GM19372 (cell line): ENCODE measurements at regions not wholly inside any gene's neighbourhood (a gene's known extent, or its start where the extent isn't known, plus 50 kb on each side); places are given as distances from the start of the nearest gene placed in this dataset.
"Not testable (repeated sequence)": the region's sequence is repeated elsewhere in the genome, so short reads cannot be mapped to it uniquely, and the experiment has no call there.

Source experiments
- ATAC-seq: cut with Tn5 transposase; IDR thresholded peaks from one replicate; pipeline ENCODE4 v1.9.1; 2021; ENCODE audit warnings: mild to moderate bottlenecking, low read depth, moderate library complexity; ENCODE audit not compliant: unreplicated experiment

DNA sequence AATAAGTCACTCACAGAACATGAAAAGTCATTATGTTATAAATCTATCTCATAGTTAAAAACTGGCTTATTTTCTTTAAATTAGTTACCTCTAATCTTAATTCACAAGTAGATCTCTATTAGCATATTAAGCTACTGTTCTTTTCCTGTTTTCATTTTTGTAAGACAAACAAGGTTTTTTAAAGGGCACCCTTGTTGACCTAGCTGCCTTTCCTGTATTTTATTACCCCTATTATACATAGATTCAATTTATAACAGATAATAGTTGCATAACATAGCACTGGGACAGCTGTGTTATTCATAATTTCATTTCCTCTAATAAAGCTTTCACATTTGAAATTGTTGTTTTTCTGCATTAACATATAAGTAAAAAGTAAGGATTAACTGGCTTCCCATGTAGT, 1500.7 kb upstream of the FLRT2 start:
- no peak for ATAC-seq

DNA sequence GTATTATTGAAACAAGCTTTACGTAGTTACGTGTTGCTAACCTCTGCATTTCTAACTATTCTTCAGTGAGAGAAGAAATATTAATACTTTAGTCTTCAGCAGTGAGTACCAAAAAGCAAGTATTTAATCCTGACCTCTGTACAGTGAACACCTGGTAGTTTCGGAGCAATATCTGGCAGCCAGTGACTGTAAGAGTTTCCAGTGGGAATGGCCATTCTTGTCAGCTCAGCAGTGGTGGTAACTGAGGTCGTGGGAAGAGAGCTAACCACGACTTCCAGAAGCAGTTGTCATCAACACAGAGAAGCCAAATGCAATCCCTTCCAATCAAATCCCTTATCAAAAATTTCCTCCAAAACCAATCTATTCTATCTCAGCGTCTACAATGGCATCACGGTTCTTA, 1500.2 kb upstream of the FLRT2 start:
- ATAC-seq, result no peak

DNA sequence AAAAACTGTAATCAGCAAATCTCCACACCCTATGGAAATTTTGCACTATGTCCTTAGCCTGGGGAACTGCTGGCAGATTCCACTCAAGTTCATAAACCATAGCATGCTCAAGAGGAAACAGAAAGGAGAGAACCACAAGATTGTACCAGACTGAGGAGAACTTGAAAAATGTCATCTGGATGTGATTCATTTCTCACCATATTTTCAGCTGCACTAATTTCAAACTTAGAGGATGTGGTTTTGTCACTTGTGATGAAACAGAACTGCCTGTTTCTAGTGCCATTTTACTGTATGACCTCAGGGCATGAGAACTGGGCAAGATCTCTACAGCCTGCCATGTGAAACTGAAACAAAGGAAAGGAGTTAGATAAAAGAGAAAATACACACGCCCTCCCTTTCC, 1493.1 kb upstream of the FLRT2 start:
- ATAC-seq, result no peak

DNA sequence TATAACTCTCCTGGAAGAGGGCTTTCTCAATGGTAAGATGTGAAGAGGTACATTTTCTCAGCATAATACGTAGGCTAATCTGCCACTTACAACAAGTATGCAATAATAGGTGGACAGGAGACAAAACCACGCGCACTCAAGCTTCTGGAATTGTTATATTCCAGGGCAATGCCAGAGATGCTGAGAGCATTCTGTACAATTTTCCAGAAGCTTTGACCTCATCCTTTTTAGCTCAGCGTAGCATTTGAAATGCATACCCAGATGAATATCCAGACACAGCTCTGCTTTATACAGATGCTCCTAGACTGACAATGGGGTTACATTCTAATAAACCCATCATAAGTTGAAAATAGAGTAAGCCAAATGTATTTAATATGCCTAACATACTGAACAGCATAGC, 1492.4 kb upstream of the FLRT2 start:
- no peak for ATAC-seq

GRCh38 chr14:84040101-84040500, 1489.8 kb upstream of the FLRT2 start:
- no peak for ATAC-seq

DNA sequence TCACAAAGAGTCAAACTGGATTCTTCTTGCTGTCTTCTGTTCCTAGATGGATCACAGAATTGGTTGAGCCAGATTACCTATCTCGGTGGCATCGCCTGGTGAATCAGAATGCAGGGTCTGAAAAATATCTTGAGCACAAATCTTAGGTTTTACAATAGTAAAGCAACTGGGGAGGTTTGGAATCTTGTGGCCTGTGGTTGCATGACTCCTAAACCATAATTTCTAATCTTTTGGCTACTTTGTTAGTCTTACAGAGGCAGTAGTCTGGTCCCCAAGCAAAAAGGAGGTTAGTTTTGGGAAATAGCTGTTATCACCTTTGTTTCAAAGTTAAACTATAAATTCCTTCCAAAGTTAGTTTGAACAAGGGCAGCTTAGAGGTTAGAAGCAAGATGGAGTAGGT, 1488.5 kb upstream of the FLRT2 start:
- no peak for ATAC-seq

- no peak for ATAC-seq
Measured at GRCh38 chr14:84042992-84043391, 1487.0 kb upstream of the FLRT2 start.

DNA sequence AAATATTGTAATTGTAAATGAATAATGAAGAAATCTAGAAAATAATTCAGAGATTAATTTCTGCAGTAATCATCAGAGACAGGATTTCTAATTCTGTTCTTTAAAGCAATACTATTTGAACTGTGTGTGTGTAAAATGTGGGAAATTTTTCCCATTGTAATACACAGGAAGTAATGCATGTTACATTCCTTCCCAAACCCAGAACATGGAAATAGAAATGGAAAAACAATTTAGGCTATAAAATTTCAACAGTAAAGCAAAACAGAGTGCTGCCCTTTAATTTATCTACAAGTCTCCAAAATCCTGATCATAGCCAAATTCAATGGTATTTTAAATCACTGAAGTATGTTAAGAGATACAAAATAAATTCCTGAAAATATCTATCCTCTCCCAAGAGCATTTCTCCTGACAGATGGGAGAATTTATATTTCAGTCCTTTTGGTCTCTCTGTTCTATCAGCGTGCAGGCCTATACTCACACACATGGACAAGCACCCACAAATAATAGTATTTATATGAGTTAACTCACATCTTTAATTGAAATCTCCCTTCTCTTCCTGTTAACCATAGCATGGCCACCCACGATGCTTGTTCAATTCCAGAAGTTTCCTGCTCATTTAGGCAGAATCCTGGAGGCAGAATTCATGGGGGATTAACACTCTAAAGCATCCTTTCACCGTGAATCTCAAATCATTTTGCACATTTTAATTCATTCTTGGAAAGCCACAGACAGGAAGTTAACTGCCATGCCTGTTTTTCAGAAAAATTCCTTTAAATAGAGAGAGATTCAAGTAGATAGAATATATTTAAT, 1465.4 kb upstream of the FLRT2 start:
- ATAC-seq, result no peak

DNA sequence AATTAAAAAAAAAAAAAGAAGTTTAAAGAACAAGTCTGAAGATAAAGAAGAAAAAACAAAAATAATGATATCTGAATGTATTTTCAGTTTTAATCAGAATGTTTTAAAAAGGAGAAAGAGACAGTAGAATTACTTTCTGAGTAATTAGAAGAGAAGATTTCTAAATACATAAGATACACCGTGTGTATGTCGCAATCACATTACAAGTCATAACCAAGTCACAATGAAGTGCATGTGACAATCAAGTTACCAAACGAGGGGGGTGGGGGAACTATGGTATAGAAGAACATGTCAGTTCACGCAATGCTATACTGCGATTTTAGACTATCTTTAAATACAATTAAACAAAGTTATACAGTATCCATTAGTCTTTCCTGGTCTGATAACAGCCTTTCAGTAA, 1464.1 kb upstream of the FLRT2 start:
- ATAC-seq, result no peak

DNA sequence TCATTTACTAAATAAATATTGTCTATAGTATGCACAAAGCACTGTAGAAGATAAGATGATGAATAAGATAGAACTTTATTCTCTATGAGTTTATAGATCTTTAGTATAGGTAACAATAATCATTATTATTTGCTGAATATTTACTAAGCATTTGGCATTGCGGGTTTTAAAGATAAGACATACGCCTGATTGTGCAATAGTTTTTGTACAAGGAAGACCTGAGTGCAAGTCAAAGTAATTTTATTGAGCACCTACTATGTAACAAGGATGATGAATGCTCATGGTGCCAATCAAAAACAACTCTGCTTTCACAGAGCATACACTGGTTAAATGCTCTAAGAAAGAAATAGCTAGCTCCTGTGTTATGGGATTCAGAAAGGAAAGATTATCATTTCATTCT, 1461.7 kb upstream of the FLRT2 start:
- ATAC-seq, result no peak

- no peak for ATAC-seq
Measured at GRCh38 chr14:84071061-84071460, 1458.9 kb upstream of the FLRT2 start.

DNA sequence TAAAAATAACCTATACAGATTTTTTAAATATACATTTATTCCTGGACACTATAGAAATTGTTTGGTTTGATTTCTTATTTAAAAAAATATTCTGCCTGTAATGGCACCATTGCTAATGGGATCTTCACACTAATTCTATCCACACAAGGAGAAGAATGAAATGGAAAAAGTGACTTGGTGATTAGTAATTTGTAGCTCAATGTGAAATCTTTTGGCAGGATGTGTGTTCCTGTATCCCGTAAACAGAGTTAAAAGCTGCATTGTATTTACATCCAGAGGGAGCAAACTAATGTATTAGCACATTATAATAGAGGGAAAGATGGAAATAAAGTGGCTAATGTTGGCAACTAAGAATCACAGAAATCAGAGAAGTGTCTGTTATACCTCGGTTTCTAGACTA, 1455.3 kb upstream of the FLRT2 start:
- no peak for ATAC-seq

- ATAC-seq, result no peak
Measured at GRCh38 chr14:84080944-84081343, 1449.0 kb upstream of the FLRT2 start.

DNA sequence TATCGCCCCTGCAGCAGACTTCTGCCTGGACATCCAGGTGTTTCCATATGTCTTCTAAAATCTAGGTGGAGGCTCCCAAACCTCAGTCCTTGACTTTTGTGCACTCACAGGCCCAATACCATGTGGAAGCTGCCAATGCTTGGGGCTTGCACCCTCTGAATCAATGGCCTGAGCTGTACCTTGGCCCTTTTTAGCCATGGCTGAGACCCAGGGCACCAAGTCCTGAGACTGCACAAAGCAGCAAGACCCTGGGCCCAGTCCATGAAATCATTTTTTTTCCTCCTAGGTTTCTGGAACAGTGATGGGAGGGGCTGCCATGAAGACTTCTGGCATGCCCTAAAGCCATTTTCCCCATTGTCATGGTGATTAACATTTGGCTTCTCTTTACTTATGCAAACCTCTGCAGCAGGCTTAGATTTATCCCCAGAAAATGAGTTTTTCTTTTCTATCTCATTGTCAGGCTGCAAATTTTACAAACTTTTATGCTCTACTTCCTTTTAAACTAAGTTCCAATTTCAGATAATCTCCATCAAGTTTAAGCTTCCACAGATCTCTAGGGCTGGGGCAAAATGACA, 1445.8 kb upstream of the FLRT2 start:
- ATAC-seq, result no peak

GRCh38 chr14:84085493-84085892, 1444.5 kb upstream of the FLRT2 start:
- ATAC-seq, result no peak

DNA sequence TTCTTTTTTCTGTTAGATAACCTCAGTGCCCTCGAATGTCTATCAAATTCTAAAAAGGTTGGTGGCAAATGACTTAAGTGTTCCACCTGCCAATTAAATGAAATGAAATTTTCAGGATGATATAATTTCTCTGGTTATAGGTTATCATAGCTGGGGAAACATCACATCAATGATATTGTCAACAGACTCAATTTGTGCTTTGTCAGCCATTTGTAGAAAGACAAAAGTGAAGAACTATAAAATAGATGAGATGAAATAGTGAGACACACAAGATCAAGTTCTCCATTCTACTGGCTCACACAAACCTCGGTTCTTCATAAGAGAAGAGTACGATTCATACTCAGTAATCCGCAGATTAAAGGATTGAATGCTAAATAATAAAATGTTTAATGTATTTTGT, 1443.2 kb upstream of the FLRT2 start:
- no peak for ATAC-seq

GRCh38 chr14:84087986-84088531, 1441.9 kb upstream of the FLRT2 start:
- no peak for ATAC-seq

DNA sequence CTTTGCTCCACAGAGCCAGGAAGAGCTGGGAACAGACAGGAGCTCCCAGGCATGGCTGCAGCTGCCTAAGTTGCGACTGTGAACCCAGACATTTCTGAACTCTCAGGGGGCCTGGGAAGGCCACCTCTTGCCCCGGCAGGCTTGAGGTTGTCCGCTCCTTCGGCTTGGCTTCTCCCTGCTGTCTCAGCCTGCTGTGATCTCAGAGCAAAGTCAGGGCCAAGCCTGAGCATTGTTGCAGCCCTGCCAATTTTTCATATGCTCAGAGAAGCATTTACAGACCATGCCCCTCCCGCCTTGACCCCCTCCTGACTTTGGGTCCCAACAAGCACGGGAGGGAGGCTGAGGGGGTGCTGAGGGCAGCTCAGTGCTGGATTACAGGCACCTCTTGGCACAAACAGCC, 1439.1 kb upstream of the FLRT2 start:
- ATAC-seq, result no peak

- no peak for ATAC-seq
Measured at GRCh38 chr14:84095681-84096080, 1434.3 kb upstream of the FLRT2 start.

DNA sequence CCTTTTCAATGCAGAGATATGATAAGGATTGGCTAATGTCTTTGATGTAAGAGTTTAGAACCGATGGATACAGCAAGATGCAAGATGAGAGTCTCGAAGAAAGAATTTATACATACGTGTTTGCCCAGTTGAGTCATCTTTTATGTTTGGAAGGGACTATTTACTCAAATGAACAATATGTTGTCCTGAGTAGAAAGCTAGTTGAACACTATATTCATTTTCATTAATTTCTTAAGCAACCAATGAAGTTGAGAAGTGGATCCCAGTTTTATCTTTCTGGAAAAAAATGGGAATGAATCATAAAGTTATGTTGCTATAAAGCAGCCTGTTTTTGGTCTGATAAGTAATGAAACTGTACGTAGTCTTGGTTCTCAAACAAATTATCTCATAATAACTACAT, 1431.7 kb upstream of the FLRT2 start:
- no peak for ATAC-seq

DNA sequence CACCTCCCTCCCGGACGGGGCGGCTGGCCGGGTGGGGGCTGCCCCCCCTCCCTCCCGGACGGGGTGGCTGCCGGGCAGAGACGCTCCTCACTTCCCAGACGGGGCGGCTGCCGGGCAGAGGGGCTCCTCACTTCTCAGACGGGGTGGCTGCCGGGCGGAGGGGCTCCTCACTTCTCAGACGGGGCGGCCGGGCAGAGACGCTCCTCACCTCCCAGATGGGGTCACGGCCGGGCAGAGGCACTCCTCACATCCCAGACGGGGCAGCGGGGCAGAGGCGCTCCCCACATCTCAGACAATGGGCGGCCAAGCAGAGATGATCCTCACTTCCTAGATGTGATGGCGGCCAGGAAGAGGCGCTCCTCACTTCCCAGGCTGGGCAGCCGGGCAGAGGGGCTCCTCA, 1430.4 kb upstream of the FLRT2 start:
- not testable (repeated sequence) for ATAC-seq

DNA sequence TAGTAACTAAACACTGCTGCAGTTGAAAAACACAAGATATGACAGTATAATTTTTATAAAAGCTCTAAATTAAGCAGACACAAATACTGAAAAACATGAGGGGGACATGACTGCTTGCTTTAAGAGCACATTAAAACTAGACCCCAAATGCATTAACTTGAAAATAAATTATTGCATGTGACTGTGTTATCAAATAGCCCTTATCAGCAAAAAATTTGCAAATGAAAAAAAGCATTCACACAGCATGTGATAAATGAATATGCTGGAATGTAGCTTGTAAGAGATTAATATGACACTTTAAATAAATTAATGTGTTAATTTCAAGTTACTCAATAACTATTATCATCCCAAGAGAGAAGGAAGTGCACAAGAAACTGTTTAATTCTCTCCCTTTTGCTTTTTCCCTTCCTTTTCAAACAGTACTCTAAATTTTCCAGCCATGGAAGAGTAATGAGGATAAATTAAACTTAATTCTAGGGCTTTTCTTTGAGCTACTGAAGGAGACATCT, 1422.1 kb upstream of the FLRT2 start:
- no peak for ATAC-seq
